ENCODE measurements at regions not wholly inside any gene's neighbourhood (a gene's known extent, or its start where the extent isn't known, plus 50 kb on each side); places are given as distances from the start of the nearest gene placed in this dataset.

DNA sequence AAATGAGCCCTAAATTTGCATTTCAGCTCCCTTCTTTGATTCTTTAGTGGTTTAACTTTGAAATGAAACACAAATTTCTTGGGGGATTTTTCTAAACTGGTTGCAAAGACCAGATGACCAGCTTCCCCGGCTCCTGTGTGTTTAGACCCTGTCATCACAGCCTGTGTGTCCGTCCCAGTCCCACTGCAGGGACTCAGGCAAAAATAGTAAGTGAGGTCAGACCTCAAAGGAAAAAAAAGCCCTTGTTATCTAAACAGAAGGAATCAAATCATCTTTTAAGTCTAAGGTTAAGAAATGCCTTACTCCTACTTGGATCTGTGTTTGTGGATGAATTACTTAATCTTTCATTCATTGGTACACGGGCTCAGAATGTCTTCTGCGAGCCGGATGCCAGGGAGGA, 423.7 kb downstream of the LPIN1 start:
- no peaks in the 10 kb centered on the region for H3K36me3 ChIP-seq (ENCODE audit: control insufficient read depth, insufficient read depth, low read length)
- H3K9ac ChIP-seq (ENCODE audit: low read length), result no peak overlapping the region
- H3K27ac ChIP-seq (ENCODE audit: low read depth, low read length), result no peak overlapping the region

DNA sequence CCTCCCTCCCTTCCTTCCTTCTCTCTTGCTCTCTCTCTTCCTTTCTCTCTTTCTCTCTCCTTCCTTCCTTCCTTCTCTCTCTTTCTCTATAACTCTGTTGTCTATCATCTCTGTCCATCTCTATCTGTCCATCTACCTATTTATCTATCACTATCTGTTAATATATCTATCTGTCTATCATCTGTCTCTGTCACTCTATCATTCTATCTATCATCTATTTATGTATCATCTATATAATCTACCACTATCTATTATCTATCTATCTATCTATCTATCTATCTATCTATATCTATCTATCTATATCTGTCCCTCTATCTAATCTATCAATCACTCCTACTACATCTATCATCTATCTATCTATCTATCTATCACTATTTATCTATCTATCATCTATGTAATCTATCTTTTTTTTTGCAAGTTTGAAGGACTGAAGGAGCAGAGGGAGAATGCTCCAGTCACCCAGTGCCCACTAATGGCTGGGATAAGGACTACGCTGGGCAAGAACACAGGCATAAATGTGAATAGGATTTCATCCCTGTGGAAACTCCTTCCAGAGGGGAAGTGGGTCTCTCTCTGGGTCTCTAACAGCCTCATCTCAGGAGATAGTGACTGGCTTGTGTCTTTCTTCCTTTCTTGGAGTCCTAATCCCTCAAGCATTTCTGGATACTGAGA, 427.0 kb downstream of the LPIN1 start:
- Histone ChIP-seq H3K9me3 (ENCODE audit: control insufficient read depth, insufficient read depth, low read depth, low read length) (no peaks in the 10 kb centered on the region), H3K36me3 (ENCODE audit: control insufficient read depth, insufficient read depth, low read length) (no peaks in the 10 kb centered on the region), H3K27ac (ENCODE audit: low read depth, low read length) (no peak overlapping the region), H3K4me3 (ENCODE audit: low read depth, low read length) (no peak overlapping the region), H3K9ac (ENCODE audit: low read length) (no peak overlapping the region), H3K4me1 (ENCODE audit: control insufficient read depth, insufficient read depth, low read length) (peaks cover 11% of the 10 kb centered on the region; the same call in 1 of the 2 replicates), H3K27me3 (ENCODE audit: control insufficient read depth, insufficient read depth, low read length) (no peaks in the 10 kb centered on the region)

More for the DNA sequence above, 423.7 kb downstream of the LPIN1 start:
- Histone ChIP-seq H3K4me1 (ENCODE audit: control insufficient read depth, insufficient read depth, low read length) (no peaks in the 10 kb centered on the region; the same call in 1 of the 2 replicates), H3K4me3 (ENCODE audit: low read depth, low read length) (no peak overlapping the region), H3K9me3 (ENCODE audit: control insufficient read depth, insufficient read depth, low read depth, low read length) (no peaks in the 10 kb centered on the region), H3K27me3 (ENCODE audit: control insufficient read depth, insufficient read depth, low read length) (no peaks in the 10 kb centered on the region)

DNA sequence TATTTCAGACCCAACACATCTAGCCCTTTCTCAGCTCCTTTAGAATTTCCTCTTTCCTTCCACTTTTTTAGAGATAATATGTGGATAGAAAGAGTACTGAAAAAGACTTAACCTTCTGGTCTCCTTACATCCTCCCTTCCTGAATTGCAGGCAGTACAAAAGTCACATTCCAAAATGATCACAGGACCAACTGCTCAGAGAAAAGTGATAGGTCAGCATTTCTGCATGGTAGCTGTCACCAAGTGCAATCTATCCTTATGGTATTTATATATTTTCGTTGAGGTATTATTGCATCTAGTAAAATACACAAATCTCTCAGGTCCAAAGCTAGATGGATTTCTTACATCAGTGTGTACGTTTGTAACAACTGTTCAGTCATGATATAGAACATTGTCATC, 427.5 kb downstream of the LPIN1 start:
- no peak overlapping the region for H3K4me3 ChIP-seq (ENCODE audit: low read depth, low read length)
- no peaks in the 10 kb centered on the region for H3K27me3 ChIP-seq (ENCODE audit: control insufficient read depth, insufficient read depth, low read length)
- no peaks in the 10 kb centered on the region for H3K36me3 ChIP-seq (ENCODE audit: control insufficient read depth, insufficient read depth, low read length)
- no peak overlapping the region for H3K9ac ChIP-seq (ENCODE audit: low read length)
- no peaks in the 10 kb centered on the region for H3K9me3 ChIP-seq (ENCODE audit: control insufficient read depth, insufficient read depth, low read depth, low read length)
- peaks cover 11% of the 10 kb centered on the region; the same call in 1 of the 2 replicates for H3K4me1 ChIP-seq (ENCODE audit: control insufficient read depth, insufficient read depth, low read length)
- H3K27ac ChIP-seq (ENCODE audit: low read depth, low read length), result no peak overlapping the region

DNA sequence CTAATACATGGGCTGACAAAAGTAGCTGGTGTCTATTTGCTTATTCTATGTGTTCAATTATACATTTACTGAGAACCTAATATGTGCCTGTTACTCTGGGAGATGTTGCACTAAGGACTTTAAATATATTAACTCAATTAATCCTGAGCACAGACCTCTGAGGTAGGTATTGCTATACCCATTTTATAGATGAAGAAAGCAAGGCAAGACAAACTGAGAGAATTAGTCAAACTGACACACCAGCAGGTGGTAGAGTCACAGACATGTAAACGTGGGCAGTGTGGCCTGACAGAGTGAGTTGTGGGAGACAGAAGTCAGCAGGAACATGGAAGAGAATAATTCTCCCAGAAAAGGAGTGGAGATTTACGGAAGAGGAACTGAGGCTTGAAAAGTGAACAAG, 428.9 kb downstream of the LPIN1 start:
- no peaks in the 10 kb centered on the region for H3K27me3 ChIP-seq (ENCODE audit: control insufficient read depth, insufficient read depth, low read length)
- H3K4me3 ChIP-seq (ENCODE audit: low read depth, low read length), result no peak overlapping the region
- no peak overlapping the region for H3K9ac ChIP-seq (ENCODE audit: low read length)
- H3K9me3 ChIP-seq (ENCODE audit: control insufficient read depth, insufficient read depth, low read depth, low read length), result no peaks in the 10 kb centered on the region
- H3K27ac ChIP-seq (ENCODE audit: low read depth, low read length), result no peak overlapping the region
- H3K36me3 ChIP-seq (ENCODE audit: control insufficient read depth, insufficient read depth, low read length), result no peaks in the 10 kb centered on the region
- peaks cover 11% of the 10 kb centered on the region; the same call in 1 of the 2 replicates for H3K4me1 ChIP-seq (ENCODE audit: control insufficient read depth, insufficient read depth, low read length)

DNA sequence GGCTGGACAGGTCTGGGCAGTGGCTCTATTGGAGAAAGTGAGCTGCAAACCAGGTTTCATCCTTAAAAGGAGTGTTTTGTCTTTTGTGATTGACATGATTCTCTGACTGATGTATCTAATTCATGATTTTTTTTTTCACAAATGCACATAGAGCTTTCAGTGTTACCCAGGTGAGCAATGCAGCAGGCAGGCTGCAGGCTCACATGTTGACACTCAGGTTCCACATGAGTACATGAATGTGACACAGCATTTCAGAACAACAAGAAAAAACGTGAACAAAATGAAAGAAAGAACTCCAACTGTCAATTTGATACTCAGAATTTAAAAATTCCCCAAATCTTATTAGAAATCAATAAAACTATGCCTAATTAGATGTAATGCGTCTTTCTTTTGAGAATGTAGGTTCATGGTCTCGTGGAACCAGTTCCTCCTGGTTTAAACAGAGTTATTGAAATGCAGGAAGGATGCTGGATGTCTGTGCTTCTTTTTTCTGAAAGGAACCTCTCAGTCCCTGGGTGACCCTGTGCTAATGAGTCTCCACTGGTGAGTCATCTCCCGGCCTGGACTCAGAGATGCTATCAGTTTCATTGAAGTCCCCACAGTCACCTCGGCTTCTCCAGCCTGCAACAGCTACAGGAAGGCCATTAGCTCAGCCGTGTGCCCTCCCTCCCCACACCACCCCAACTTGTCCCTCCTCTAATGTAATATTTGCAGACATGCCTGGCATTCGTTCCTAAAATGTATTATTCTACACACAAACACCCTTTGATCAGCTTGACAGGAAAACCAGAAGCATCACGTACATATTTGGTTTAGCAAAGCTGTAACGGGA, 430.4 kb downstream of the LPIN1 start:
- peaks cover 11% of the 10 kb centered on the region; the same call in 1 of the 2 replicates for H3K4me1 ChIP-seq (ENCODE audit: control insufficient read depth, insufficient read depth, low read length)
- no peaks in the 10 kb centered on the region for H3K36me3 ChIP-seq (ENCODE audit: control insufficient read depth, insufficient read depth, low read length)
- no peak overlapping the region for H3K27ac ChIP-seq (ENCODE audit: low read depth, low read length)
- H3K9me3 ChIP-seq (ENCODE audit: control insufficient read depth, insufficient read depth, low read depth, low read length), result no peaks in the 10 kb centered on the region
- H3K27me3 ChIP-seq (ENCODE audit: control insufficient read depth, insufficient read depth, low read length), result no peaks in the 10 kb centered on the region
- no peak overlapping the region for H3K9ac ChIP-seq (ENCODE audit: low read length)
- no peak overlapping the region for H3K4me3 ChIP-seq (ENCODE audit: low read depth, low read length)

DNA sequence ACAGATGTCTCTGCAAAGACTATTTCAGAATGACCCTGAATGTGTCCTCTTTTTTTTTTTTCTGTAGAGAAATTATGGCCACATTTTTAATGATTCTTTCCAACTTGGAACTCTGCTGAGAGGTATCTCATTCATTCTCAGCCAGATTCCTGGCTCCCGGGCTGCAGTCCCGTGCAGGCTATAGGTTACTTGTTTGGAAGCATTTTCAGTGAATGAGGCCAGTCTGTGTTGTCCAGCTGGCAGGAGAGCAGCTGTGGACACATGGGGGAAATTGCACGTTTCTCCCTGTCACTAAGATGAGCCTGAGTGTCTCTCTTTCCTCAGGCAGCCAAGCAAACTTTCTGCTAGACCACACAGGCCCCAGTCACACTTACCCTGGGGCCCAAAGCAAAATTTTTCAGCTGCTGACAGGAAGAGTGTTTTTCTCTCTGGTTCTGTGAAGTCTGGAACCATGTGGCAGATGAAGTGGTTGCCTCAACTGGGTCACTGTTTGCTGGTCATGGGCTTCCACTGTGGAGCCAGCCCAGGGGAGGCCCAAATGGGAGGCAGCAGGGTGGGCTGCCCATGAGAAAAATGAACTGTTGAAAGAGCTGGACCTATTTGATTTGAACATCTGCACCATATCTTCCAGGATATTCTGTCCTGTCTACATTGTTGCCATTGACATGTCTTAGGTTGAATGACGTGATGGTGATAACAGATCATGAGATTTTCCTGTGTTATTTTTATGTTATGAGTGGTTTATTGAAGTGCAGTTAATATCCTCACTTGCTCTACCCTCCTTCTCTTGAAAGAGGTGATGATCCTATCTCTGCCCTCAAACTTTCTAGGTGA, 431.2 kb downstream of the LPIN1 start:
- H3K9ac ChIP-seq (ENCODE audit: low read length), result no peak overlapping the region
- H3K36me3 ChIP-seq (ENCODE audit: control insufficient read depth, insufficient read depth, low read length), result no peaks in the 10 kb centered on the region
- no peak overlapping the region for H3K27ac ChIP-seq (ENCODE audit: low read depth, low read length)
- peaks cover 11% of the 10 kb centered on the region; the same call in 1 of the 2 replicates for H3K4me1 ChIP-seq (ENCODE audit: control insufficient read depth, insufficient read depth, low read length)
- H3K9me3 ChIP-seq (ENCODE audit: control insufficient read depth, insufficient read depth, low read depth, low read length), result no peaks in the 10 kb centered on the region
- H3K27me3 ChIP-seq (ENCODE audit: control insufficient read depth, insufficient read depth, low read length), result no peaks in the 10 kb centered on the region
- no peak overlapping the region for H3K4me3 ChIP-seq (ENCODE audit: low read depth, low read length)

DNA sequence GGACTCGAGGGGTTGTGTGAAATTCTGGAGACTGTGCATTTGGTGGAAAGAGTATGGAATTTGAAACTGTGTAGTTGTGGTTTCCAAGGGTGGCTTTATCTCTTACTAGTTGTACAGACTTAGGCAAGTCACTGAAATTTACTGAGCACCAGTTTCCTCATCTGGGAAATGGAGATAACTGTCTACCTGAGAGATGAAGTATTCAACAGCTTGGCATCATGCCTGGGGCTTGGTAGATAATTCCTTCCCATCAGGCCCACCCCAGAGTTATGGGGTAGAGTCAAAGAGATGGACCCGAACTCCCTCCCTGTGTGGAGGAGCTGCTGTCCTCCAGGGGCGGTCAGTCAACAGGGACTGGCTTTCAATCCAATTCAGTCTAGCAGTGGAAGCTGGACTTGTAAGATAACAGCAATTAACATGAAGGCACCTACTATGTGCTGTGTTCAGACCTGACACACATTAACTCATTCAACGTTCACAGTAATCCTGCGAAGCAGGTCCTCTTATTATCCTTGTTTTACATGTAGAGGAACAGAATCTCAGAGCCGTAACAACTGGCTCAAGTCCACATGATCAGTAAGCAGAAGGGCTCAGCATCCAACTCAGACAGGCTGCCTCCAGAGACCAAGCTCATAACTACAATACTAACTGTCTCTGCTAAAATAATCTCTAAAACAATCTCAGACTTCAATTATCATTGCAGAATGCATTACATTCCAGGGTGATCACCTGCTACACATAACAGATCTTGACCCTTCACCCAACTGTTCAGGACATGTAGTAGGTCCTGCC, 432.1 kb downstream of the LPIN1 start:
- H3K4me1 ChIP-seq (ENCODE audit: control insufficient read depth, insufficient read depth, low read length), result peaks cover 11% of the 10 kb centered on the region; the same call in 1 of the 2 replicates
- no peaks in the 10 kb centered on the region for H3K9me3 ChIP-seq (ENCODE audit: control insufficient read depth, insufficient read depth, low read depth, low read length)
- no peaks in the 10 kb centered on the region for H3K36me3 ChIP-seq (ENCODE audit: control insufficient read depth, insufficient read depth, low read length)
- H3K27ac ChIP-seq (ENCODE audit: low read depth, low read length), result no peak overlapping the region
- H3K9ac ChIP-seq (ENCODE audit: low read length), result no peak overlapping the region
- no peak overlapping the region for H3K4me3 ChIP-seq (ENCODE audit: low read depth, low read length)
- no peaks in the 10 kb centered on the region for H3K27me3 ChIP-seq (ENCODE audit: control insufficient read depth, insufficient read depth, low read length)

DNA sequence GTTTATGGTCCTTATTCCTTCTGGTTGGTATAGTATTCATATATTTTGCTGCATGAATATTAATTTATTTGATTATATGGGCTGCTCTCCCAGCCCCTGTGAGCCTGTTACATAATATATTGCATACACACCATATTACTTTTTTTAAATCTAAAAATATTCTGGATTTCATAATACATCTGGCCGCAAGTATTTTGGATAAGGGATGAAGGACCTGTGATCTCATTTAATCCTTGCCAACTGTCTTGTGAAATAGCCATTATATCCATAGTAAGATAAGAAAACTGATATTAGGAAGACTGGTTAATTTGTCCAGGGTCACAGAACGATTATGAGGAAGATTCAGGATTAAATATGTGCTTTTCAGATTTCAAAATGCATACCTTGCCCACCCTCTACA, 433.6 kb downstream of the LPIN1 start:
- Histone ChIP-seq H3K4me1 (ENCODE audit: control insufficient read depth, insufficient read depth, low read length) (peaks cover 11% of the 10 kb centered on the region; the same call in 1 of the 2 replicates), H3K27ac (ENCODE audit: low read depth, low read length) (no peak overlapping the region)

DNA sequence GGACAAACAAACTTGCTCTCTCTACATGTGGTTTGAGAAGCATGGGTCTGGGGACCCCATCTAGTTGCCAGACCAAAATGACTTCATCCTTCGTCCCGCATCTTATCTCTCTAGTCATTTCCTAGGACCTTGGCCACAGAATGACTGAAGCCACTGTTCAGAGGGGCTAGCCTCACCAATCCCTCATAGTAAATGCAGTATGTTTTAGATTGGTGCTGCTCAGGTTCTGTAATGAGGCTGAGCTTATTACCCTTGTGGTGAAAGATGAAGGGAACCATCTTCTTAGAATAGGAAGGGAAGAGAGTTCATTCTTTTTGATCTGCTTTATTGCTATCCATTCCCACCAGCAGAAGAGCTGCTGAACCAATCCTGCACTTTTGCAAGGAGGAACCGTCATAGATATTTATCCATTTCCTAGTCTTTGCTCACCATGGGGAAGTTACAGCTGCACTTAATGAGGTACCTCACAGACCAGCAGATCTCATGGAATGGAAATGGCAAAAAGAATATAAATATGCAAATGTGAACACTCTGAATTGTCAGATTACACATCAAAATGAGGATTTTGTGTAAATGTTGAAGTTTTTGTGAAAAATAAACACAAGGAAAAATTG, 436.7 kb downstream of the LPIN1 start:
- Histone ChIP-seq H3K27ac (ENCODE audit: low read depth, low read length) (no peak overlapping the region), H3K36me3 (ENCODE audit: control insufficient read depth, insufficient read depth, low read length) (no peaks in the 10 kb centered on the region), H3K9me3 (ENCODE audit: control insufficient read depth, insufficient read depth, low read depth, low read length) (no peaks in the 10 kb centered on the region), H3K9ac (ENCODE audit: low read length) (no peak overlapping the region), H3K27me3 (ENCODE audit: control insufficient read depth, insufficient read depth, low read length) (no peaks in the 10 kb centered on the region), H3K4me1 (ENCODE audit: control insufficient read depth, insufficient read depth, low read length) (no peaks in the 10 kb centered on the region), H3K4me3 (ENCODE audit: low read depth, low read length) (no peak overlapping the region)

More for the DNA sequence above, 433.6 kb downstream of the LPIN1 start:
- Histone ChIP-seq H3K9ac (ENCODE audit: low read length) (no peak overlapping the region), H3K9me3 (ENCODE audit: control insufficient read depth, insufficient read depth, low read depth, low read length) (no peaks in the 10 kb centered on the region), H3K4me3 (ENCODE audit: low read depth, low read length) (no peak overlapping the region), H3K36me3 (ENCODE audit: control insufficient read depth, insufficient read depth, low read length) (no peaks in the 10 kb centered on the region), H3K27me3 (ENCODE audit: control insufficient read depth, insufficient read depth, low read length) (no peaks in the 10 kb centered on the region)

DNA sequence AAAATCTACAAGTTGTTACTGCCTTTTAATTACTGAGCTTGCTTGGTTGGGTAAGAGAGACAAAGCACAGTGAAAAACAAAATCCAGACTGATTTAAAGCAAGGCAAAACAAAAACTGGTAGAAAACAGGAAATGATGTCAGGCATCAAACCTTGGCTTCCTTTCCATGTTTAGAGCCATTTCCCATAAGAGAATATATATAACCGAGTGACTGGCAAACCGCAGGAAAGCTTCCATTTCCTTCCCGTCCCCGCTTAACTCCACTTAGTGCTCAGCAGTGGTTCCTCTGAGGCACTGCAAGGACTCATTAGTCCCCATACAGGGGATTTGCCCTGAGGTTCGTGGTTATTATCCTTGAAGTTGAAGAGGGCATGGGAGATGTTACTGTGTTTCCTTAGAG, 446.3 kb downstream of the LPIN1 start:
- Histone ChIP-seq H3K9ac (ENCODE audit: low read length) (no peak overlapping the region), H3K27ac (ENCODE audit: low read depth, low read length) (no peak overlapping the region), H3K4me3 (ENCODE audit: low read depth, low read length) (no peak overlapping the region), H3K4me1 (ENCODE audit: control insufficient read depth, insufficient read depth, low read length) (no peaks in the 10 kb centered on the region), H3K36me3 (ENCODE audit: control insufficient read depth, insufficient read depth, low read length) (no peaks in the 10 kb centered on the region), H3K27me3 (ENCODE audit: control insufficient read depth, insufficient read depth, low read length) (no peaks in the 10 kb centered on the region), H3K9me3 (ENCODE audit: control insufficient read depth, insufficient read depth, low read depth, low read length) (peaks cover 9% of the 10 kb centered on the region; the same call in 1 of the 2 replicates)
